ENCODE measurements at regions not wholly inside any gene's neighbourhood (a gene's known extent, or its start where the extent isn't known, plus 50 kb on each side); places are given as distances from the start of the nearest gene placed in this dataset.
"Not testable (repeated sequence)": the region's sequence is repeated elsewhere in the genome, so short reads cannot be mapped to it uniquely, and the experiment has no call there.

DNA sequence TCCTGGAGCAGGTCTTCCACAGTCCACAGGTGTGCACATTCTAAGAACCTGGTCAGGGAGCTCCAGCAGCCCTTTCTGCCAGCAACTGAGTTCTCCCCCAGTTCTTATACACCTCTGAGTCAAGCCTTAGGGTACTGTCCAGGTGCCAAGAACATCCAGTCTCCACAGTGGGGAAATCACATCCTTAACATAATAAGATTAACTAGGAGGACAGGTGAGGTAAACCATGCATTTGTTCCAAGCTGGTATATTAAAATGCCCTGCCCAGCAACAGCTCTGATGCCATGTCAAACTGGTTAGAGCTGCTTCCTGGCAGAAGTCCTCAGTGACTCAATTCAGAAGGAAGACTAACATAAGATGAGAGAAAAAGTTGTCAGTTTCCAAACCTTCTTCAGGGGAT, 303.9 kb upstream of the SGK1 start:
- DNase-seq = no peak
- Mint-ChIP-seq H3K36me3 (ENCODE audit: unreplicated experiment) (no peaks in the 10 kb centered on the region), H3K27me3 (ENCODE audit: unreplicated experiment) (peaks cover 5% of the 10 kb centered on the region), H3K4me1 (ENCODE audit: low read depth, unreplicated experiment) (no peaks in the 10 kb centered on the region), H3K9me3 (ENCODE audit: unreplicated experiment) (no peaks in the 10 kb centered on the region), H3K27ac (ENCODE audit: unreplicated experiment) (no peak overlapping the region), H3K4me3 (ENCODE audit: unreplicated experiment) (no peak overlapping the region)
- TF ChIP-seq, protein P1, sequence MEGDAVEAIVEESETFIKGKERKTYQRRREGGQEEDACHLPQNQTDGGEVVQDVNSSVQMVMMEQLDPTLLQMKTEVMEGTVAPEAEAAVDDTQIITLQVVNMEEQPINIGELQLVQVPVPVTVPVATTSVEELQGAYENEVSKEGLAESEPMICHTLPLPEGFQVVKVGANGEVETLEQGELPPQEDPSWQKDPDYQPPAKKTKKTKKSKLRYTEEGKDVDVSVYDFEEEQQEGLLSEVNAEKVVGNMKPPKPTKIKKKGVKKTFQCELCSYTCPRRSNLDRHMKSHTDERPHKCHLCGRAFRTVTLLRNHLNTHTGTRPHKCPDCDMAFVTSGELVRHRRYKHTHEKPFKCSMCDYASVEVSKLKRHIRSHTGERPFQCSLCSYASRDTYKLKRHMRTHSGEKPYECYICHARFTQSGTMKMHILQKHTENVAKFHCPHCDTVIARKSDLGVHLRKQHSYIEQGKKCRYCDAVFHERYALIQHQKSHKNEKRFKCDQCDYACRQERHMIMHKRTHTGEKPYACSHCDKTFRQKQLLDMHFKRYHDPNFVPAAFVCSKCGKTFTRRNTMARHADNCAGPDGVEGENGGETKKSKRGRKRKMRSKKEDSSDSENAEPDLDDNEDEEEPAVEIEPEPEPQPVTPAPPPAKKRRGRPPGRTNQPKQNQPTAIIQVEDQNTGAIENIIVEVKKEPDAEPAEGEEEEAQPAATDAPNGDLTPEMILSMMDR (IDR thresholded peaks at IDR 0.05; ENCODE audit: partially characterized antibody, unreplicated experiment) = no peak

- peaks cover 5% of the 10 kb centered on the region for H3K27me3 Mint-ChIP-seq (ENCODE audit: unreplicated experiment)
Observed at GRCh38 chr6:134619789-134620188, 301.9 kb upstream of the SGK1 start.

DNA sequence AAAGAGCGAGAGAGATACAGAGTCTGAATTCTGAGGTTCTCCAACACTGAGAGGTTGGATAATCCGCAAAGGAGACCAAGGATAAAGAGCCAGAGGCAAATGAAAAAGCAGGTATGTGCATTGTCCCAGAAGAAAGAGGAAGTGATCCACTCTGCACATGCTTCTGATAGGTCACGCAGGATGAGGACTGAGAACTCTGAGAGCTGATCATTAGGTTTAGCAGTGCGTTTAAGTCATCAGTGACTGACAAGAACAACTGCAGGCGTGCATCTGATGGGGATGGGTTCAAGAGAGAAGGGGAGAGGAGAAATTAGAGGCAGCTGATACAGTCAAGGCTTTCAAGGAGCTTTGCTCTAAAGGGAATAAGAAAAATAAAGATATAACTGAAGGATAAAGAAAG, 301.2 kb upstream of the SGK1 start:
- H3K27me3 Mint-ChIP-seq (ENCODE audit: unreplicated experiment) = peaks cover 5% of the 10 kb centered on the region
- H3K27ac Mint-ChIP-seq (ENCODE audit: unreplicated experiment) = no peak overlapping the region
- TF ChIP-seq, protein P1 (IDR thresholded peaks at IDR 0.05; ENCODE audit: partially characterized antibody, unreplicated experiment) = no peak
- no peaks in the 10 kb centered on the region for H3K36me3 Mint-ChIP-seq (ENCODE audit: unreplicated experiment)
- H3K9me3 Mint-ChIP-seq (ENCODE audit: unreplicated experiment) = no peaks in the 10 kb centered on the region
- no peaks in the 10 kb centered on the region for H3K4me1 Mint-ChIP-seq (ENCODE audit: low read depth, unreplicated experiment)
- DNase-seq = no peak
- H3K4me3 Mint-ChIP-seq (ENCODE audit: unreplicated experiment) = no peak overlapping the region

More at GRCh38 chr6:134619789-134620188, 301.9 kb upstream of the SGK1 start:
- no peaks in the 10 kb centered on the region for H3K9me3 Mint-ChIP-seq (ENCODE audit: unreplicated experiment)
- no peak overlapping the region for H3K4me3 Mint-ChIP-seq (ENCODE audit: unreplicated experiment)
- no peaks in the 10 kb centered on the region for H3K4me1 Mint-ChIP-seq (ENCODE audit: low read depth, unreplicated experiment)
- DNase-seq = no peak
- no peak overlapping the region for H3K27ac Mint-ChIP-seq (ENCODE audit: unreplicated experiment)
- TF ChIP-seq, protein P1 (IDR thresholded peaks at IDR 0.05; ENCODE audit: partially characterized antibody, unreplicated experiment) = no peak
- H3K36me3 Mint-ChIP-seq (ENCODE audit: unreplicated experiment) = no peaks in the 10 kb centered on the region

DNA sequence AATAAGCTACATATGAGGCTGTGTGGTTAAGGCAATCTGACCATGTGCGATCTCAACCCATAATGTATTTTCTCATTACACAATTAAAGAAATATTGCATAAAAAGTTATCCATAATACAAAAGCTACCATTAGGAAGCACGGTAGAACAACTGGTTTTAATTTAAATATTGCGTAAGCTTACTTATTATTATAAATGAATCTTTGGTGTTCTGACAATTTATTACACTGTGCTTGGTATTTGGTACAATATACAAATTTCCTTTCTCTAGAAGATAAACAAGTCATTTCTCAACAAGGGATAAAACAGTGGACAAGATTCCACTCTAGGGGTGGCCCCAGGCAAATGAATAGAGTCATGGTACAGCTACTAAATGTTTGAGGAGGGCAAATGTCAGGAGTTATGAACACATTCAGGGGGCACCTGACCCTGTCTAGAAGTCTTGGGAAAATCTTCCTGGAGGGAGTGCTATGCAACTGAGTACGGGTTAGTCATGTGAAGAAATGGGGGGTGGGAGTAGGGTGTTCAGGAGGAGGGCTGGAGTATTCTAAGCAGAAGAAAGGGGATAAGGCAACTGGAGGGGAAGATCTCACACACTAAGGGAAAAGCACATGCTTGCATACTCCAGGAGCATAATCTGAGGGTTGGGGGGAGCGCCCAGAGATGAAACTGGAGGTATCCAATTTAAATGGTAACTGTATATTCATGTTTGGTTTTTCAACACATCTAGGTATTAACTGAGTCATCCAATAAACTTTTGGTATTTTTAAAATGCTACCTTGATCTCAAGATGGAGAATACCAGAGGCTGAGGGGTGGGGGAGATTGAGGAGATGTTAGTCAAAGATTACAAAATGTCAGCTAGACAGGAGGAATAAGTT, 296.9 kb upstream of the SGK1 start:
- Mint-ChIP-seq H3K27me3 (ENCODE audit: unreplicated experiment) (peaks cover 5% of the 10 kb centered on the region), H3K36me3 (ENCODE audit: unreplicated experiment) (no peaks in the 10 kb centered on the region), H3K4me3 (ENCODE audit: unreplicated experiment) (no peak overlapping the region), H3K27ac (ENCODE audit: unreplicated experiment) (no peak overlapping the region), H3K9me3 (ENCODE audit: unreplicated experiment) (no peaks in the 10 kb centered on the region), H3K4me1 (ENCODE audit: low read depth, unreplicated experiment) (no peaks in the 10 kb centered on the region)
- TF ChIP-seq, protein P1 (IDR thresholded peaks at IDR 0.05; ENCODE audit: partially characterized antibody, unreplicated experiment) = no peak
- DNase-seq = no peak

GRCh38 chr6:134612128-134612527, 294.2 kb upstream of the SGK1 start:
- H3K4me1 Mint-ChIP-seq (ENCODE audit: low read depth, unreplicated experiment); H3K27me3 Mint-ChIP-seq (ENCODE audit: unreplicated experiment); DNase-seq; H3K4me3 Mint-ChIP-seq (ENCODE audit: unreplicated experiment); H3K9me3 Mint-ChIP-seq (ENCODE audit: unreplicated experiment); H3K36me3 Mint-ChIP-seq (ENCODE audit: unreplicated experiment); H3K27ac Mint-ChIP-seq (ENCODE audit: unreplicated experiment): not testable (repeated sequence)

Data from glutamatergic neuron (in vitro differentiated cells).